Caco-2 (cell line): ENCODE measurements at regions not wholly inside any gene's neighbourhood (a gene's known extent, or its start where the extent isn't known, plus 50 kb on each side); places are given as distances from the start of the nearest gene placed in this dataset.

Source experiments
- BruUV-seq: library from RNA; stranded (reverse); fragments of 400-500 nt; replicated peaks from 2 replicates; lab custom pipeline; 2021; lab: Mats Ljungman, UMichigan
- CTCF ChIA-PET: fragments of 300-600 bp; sonication (Branson Sonifier 250); formaldehyde crosslinking; loops from one replicate; lab custom pipeline; 2022; ENCODE audit warnings: antibody characterized with exemption; lab: Charles Lee
- POLR2A ChIA-PET: fragments of 300-600 bp; sonication (Branson Sonifier 250); formaldehyde crosslinking; loops from one replicate; lab custom pipeline; 2022; ENCODE audit warnings: antibody characterized with exemption; lab: Charles Lee
- DNase-seq, 2 experiments: peaks; one replicate each; pipeline versions ENCODE4 v3.0.0 to v3.0.0-alpha.2; 2020 to 2022
- H3K27me3 ChIP-seq: replicated peaks from 2 replicates; pipeline ENCODE4 v1.6.0; 2011; ENCODE audit warnings: low read length; ENCODE audit not compliant: control insufficient read depth, insufficient read depth
- H3K36me3 ChIP-seq: 2 replicates; pipeline ENCODE4 v1.5.1; 2011; ENCODE audit warnings: low read length; ENCODE audit not compliant: control insufficient read depth, insufficient read depth
- H3K4me1 ChIP-seq: fragments of 250-450 bp; sonication (Bioruptor Pico); 2 replicates; pipeline ENCODE4 v1.5.1; 2020; ENCODE audit warnings: mild to moderate bottlenecking
- H3K4me3 ChIP-seq: 2 replicates; pipeline ENCODE4 v1.5.1; 2011; ENCODE audit warnings: low read depth, mild to moderate bottlenecking, control low read depth, low read length
- H3K9me3 ChIP-seq: fragments of 250-450 bp; sonication (Bioruptor Pico); 2 replicates; pipeline ENCODE4 v1.5.1; 2020; ENCODE audit warnings: mild to moderate bottlenecking, moderate library complexity
- H3K27ac Mint-ChIP-seq: one replicate; pipeline ENCODE4 v1.8.0; 2022; ENCODE audit warnings: mixed read lengths; ENCODE audit not compliant: unreplicated experiment
- H3K27me3 Mint-ChIP-seq: one replicate; pipeline ENCODE4 v1.8.0; 2022; ENCODE audit warnings: mixed read lengths; ENCODE audit not compliant: insufficient read depth, unreplicated experiment
- H3K36me3 Mint-ChIP-seq: one replicate; pipeline ENCODE4 v1.8.0; 2022; ENCODE audit warnings: mild to moderate bottlenecking, mixed read lengths; ENCODE audit not compliant: insufficient read depth, unreplicated experiment
- H3K4me1 Mint-ChIP-seq: one replicate; pipeline ENCODE4 v1.8.0; 2022; ENCODE audit warnings: low read depth, mixed read lengths; ENCODE audit not compliant: unreplicated experiment
- H3K4me3 Mint-ChIP-seq: one replicate; pipeline ENCODE4 v1.8.0; 2022; ENCODE audit warnings: mild to moderate bottlenecking, moderate library complexity, mixed read lengths; ENCODE audit not compliant: unreplicated experiment
- H3K9me3 Mint-ChIP-seq: one replicate; pipeline ENCODE4 v1.8.0; 2022; ENCODE audit warnings: mixed read lengths; ENCODE audit not compliant: unreplicated experiment
- CTCF ChIP-seq, 2 experiments: fragments of 200-600 bp in 1 of 2; IDR thresholded peaks; 1 replicate in 1 of 2; 2 replicates in 1 of 2; pipeline versions ENCODE4 v1.5.1 to v1.8.0; 2011 to 2022; ENCODE audit warnings: antibody characterized with exemption in 1 of 2, control low read depth in 1 of 2, inconsistent platforms in 1 of 2, low read depth in 1 of 2, low read length in 1 of 2, mild to moderate bottlenecking in 1 of 2, moderate library complexity in 1 of 2; ENCODE audit not compliant: insufficient read depth in 1 of 2, severe bottlenecking in 1 of 2, unreplicated experiment in 1 of 2
- intact Hi-C: fragments of 100-400 bp; cut with micrococcal nuclease; formaldehyde crosslinking; loops from one replicate; pipeline ENCODE4 v1.10.0; 2022; ENCODE audit not compliant: unreplicated experiment

GRCh38 chr12:98156697-98157096 lies 358.7 kb upstream of the TMPO start:
- Mint-ChIP-seq H3K27me3 (no peaks in the 10 kb centered on the region), H3K4me1 (peaks cover 36% of the 10 kb centered on the region), H3K36me3 (no peaks in the 10 kb centered on the region), H3K9me3 (peaks cover 27% of the 10 kb centered on the region), H3K4me3 (no peak overlapping the region), H3K27ac (no peak overlapping the region)
- no peak for TF ChIP-seq CTCF (IDR thresholded peaks at IDR 0.05; ENCODE audit: insufficient read depth in 1 of 2, low read depth in 1 of 2, low read length in 1 of 2, severe bottlenecking in 1 of 2, unreplicated experiment in 1 of 2)
- no peak for DNase-seq
- Histone ChIP-seq H3K9me3 (no peaks in the 10 kb centered on the region), H3K36me3 (no peaks in the 10 kb centered on the region), H3K4me1 (peaks cover 18% of the 10 kb centered on the region), H3K27me3 (no peaks in the 10 kb centered on the region), H3K4me3 (no peak overlapping the region)
- CTCF ChIA-PET, result interaction anchor here (0.6 kb wide), 1 partner anchor 748 kb away, joined by 4 read pairs; no protein-coding TSS in a partner anchor
- intact Hi-C loops, result loop anchor here (10.0 kb wide), 2 partner anchors 192 to 1012 kb away; no protein-coding TSS in a partner anchor
- POLR2A ChIA-PET, result no interaction called here
- BruUV-seq, result no TSS peak

GRCh38 chr12:98162906-98163678 lies 352.3 kb upstream of the TMPO start:
- TF ChIP-seq CTCF (IDR thresholded peaks at IDR 0.05; ENCODE audit: insufficient read depth in 1 of 2, low read depth in 1 of 2, low read length in 1 of 2, severe bottlenecking in 1 of 2, unreplicated experiment in 1 of 2), result no peak
- no peaks in the 10 kb centered on the region for H3K27me3 Mint-ChIP-seq
- no TSS peak for BruUV-seq
- H3K27ac Mint-ChIP-seq, result peak overlapping the region; percentile 83
- POLR2A ChIA-PET, result interaction anchor here (0.6 kb wide), 1 partner anchor 215 kb away, joined by 8 read pairs; no protein-coding TSS in a partner anchor
- no peaks in the 10 kb centered on the region for H3K36me3 Mint-ChIP-seq
- peaks cover 40% of the 10 kb centered on the region for H3K4me1 ChIP-seq
- H3K4me3 Mint-ChIP-seq, result peak overlapping the region; percentile 68
- intact Hi-C loops, result loop anchor here (1.0 to 2.0 kb wide), 2 partner anchors 14 to 595 kb away; no protein-coding TSS in a partner anchor
- peaks cover 17% of the 10 kb centered on the region for H3K9me3 Mint-ChIP-seq
- H3K4me3 ChIP-seq, result no peak overlapping the region
- peak; percentile 52 to 74 for DNase-seq
- no peaks in the 10 kb centered on the region for H3K27me3 ChIP-seq
- peaks cover 39% of the 10 kb centered on the region for H3K4me1 Mint-ChIP-seq
- no peaks in the 10 kb centered on the region for H3K9me3 ChIP-seq
- CTCF ChIA-PET, result interaction anchor here (0.7 to 1.1 kb wide), 2 partner anchors 9 to 64 kb away, joined by 3 read pairs; no protein-coding TSS in a partner anchor
- H3K36me3 ChIP-seq, result no peaks in the 10 kb centered on the region

- no peak for DNase-seq
- Histone ChIP-seq H3K4me1 (no peaks in the 10 kb centered on the region), H3K4me3 (no peak overlapping the region), H3K36me3 (no peaks in the 10 kb centered on the region), H3K9me3 (no peaks in the 10 kb centered on the region), H3K27me3 (no peaks in the 10 kb centered on the region)
- TF ChIP-seq CTCF (IDR thresholded peaks at IDR 0.05; ENCODE audit: insufficient read depth in 1 of 2, low read depth in 1 of 2, low read length in 1 of 2, severe bottlenecking in 1 of 2, unreplicated experiment in 1 of 2), result no peak
- H3K9me3 Mint-ChIP-seq, result peaks cover 7% of the 10 kb centered on the region
- H3K36me3 Mint-ChIP-seq, result no peaks in the 10 kb centered on the region
- H3K27me3 Mint-ChIP-seq, result no peaks in the 10 kb centered on the region
- no peak overlapping the region for H3K27ac Mint-ChIP-seq
- no TSS peak for BruUV-seq
- CTCF ChIA-PET, result no interaction called here
- no peak overlapping the region for H3K4me3 Mint-ChIP-seq
- POLR2A ChIA-PET, result no interaction called here
- no peaks in the 10 kb centered on the region for H3K4me1 Mint-ChIP-seq
- intact Hi-C loops, result no loop called here
Measured at GRCh38 chr12:98172304-98172703, 343.1 kb upstream of the TMPO start.
